HG03066 (cell line): ENCODE measurements at regions not wholly inside any gene's neighbourhood (a gene's known extent, or its start where the extent isn't known, plus 50 kb on each side); places are given as distances from the start of the nearest gene placed in this dataset.
"Not testable (repeated sequence)": the region's sequence is repeated elsewhere in the genome, so short reads cannot be mapped to it uniquely, and the experiment has no call there.

Experiments used
- ATAC-seq: cut with Tn5 transposase; IDR thresholded peaks from one replicate; pipeline ENCODE4 v1.9.1; 2021; ENCODE audit warnings: low read depth; ENCODE audit not compliant: unreplicated experiment

DNA sequence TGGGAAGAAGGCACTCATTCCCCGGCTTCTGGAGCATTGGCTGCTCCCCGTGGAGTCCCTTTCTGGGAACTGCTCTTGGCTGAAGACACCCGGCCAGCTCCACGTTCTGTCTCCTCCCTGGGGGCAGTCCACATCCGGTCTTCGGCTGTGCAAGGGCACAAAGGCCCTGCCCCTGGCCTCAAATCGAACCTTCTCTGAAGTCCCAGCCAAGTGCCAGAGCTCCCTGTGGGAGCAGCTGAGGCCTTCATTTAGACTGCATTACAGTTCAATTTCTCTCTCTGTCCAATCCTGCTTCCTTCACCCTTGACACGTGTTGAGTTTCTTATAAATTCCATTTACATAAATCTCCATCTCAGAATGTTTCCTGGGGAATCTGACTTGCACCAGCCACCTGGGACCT lies 132.9 kb upstream of the POU3F1 start:
- no peak for ATAC-seq

DNA sequence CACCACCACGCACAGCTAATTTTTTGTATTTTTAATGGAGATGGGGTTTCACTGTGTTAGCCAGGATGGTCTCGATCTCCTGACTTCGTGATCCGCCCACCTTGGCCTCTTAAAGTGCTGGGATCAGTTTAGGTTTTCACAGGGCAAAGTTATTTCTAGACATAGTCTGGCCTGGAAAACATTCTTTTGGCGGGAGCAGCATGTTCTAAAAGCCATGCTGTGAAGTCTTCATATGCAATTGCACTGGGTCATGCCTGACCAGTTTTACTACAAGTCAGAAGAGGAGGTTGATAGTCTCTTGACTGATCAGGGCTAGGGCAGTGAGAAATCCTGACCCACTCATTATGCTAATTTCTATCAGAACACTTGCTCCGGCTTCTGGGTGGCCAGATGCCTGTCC lies 131.6 kb upstream of the POU3F1 start:
- ATAC-seq: no peak

DNA sequence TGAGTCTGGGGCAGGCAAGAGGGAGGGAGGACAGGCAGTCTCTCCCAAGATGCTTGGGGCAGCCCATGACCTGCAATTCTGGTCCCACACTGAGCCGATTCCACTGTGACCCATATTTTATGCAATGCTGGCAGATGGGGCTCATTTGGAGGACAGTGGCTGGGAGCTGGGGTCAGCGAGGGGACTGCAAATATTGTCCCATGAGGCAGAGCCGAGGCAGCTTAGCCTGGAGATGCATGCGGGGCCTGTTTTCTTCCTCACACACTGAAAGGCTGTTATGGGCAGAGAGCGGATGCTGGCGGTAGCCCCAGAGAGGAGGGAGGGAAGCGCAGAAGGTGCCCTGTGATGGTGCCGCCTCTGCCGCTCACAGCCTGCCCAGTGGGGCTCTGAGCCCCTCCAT lies 128.5 kb upstream of the POU3F1 start:
- no peak for ATAC-seq

DNA sequence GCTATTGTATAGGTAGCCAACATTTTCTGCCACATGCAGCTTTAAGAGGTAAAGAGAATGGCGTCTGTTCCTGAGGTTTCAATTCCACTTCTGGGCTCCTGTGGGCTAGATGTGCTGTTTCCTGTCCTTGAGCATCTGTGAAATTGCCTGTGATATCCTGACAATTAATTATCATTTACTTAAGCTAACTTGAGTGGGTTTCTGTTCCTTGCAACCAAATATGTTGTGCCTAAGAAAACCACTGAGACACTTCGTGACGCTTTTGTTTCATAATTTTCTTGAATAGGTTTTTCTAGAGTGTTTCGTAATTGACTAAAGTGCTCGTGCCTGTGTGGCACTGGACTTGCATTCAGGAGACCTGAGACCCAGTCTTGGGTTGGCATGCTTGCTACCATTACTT lies 127.3 kb upstream of the POU3F1 start:
- ATAC-seq: no peak

DNA sequence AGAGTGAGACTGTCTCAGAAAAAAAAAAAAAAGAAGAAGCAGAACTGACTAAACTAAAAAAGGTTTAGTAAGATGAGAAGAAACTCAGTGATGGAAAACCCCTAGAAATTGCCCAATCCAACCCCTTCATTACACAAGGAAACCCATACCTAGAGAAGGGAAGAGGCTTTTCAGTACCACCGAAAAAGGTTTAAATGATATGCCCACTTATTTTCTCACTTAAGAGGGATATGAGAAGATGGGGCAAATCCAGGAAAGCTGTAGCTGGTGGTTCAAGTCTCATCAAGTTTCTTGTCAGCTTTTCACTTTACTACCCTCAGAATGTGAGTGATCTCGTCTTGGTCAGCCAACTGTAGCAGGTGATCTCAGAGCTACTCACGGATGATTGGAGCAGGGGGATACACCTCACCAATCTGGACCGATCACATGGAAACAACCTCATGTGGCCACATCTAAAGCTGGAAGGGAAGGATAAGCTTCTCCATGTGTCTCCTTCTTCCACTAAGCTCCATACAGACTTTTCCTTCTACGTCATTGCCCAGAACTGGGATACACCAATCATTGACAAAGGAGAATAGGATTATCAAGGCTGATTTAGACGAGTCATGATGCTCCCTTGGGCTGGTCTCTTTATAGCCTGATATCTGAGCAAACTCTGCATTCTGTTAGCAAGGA lies 126.7 kb upstream of the POU3F1 start:
- no peak for ATAC-seq

DNA sequence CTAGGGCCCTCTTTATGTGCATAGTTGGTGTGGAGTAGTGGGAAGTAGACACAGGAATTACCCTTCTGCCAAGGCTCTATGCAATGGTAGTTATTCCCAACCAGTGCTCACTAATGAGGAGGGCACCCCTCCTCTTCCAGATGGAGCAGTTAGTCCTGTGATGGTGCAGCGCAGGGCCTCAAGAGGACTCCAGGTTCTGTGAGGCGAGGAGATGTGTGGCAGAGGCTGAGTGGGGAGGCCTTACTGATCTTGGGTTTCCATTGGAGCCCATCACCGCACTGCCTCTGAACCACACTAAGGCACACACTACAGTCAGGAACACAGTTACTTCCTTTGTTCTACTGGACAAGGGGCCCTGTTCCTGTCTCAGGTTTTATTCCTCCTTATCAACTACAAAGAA lies 122.5 kb upstream of the POU3F1 start:
- no peak for ATAC-seq

DNA sequence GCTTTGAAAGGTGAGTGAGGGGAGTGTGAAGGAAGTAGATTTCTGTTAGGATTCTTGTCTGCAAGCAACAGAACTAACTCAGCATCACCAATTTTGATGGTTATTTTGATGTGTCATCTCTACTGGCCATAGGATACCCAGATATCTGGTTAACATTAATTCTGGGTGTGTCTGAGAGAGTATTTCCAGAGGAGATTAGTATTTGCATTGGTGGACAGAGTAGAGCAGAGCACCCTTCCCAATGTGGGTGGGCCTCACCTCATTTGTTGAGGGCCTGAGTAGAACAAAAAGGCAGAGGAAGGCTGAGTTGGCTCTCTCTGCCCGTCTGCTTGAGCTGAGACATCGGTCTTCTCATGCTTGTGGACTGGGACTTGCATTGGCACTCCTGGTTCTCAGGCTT lies 121.8 kb upstream of the POU3F1 start:
- no peak for ATAC-seq

DNA sequence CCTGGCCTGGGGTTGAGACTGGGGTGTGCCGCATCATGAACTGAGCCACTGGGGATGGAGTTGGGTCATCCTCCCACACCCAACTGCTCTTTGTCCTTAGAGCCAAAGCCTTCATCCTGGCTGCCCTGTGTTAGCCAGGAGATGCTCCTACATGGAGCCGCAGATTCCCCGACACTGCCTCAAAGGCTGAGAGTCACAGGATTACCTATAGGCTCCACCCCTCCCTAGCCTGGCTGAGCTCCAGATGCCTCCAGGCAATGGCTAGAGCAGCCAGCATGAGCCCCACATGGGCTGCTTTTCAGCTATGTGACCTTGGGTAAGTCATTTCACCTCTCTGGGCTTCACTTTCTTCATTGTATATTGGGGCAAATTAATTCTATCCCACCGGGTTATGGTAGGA lies 119.9 kb upstream of the POU3F1 start:
- no peak for ATAC-seq

DNA sequence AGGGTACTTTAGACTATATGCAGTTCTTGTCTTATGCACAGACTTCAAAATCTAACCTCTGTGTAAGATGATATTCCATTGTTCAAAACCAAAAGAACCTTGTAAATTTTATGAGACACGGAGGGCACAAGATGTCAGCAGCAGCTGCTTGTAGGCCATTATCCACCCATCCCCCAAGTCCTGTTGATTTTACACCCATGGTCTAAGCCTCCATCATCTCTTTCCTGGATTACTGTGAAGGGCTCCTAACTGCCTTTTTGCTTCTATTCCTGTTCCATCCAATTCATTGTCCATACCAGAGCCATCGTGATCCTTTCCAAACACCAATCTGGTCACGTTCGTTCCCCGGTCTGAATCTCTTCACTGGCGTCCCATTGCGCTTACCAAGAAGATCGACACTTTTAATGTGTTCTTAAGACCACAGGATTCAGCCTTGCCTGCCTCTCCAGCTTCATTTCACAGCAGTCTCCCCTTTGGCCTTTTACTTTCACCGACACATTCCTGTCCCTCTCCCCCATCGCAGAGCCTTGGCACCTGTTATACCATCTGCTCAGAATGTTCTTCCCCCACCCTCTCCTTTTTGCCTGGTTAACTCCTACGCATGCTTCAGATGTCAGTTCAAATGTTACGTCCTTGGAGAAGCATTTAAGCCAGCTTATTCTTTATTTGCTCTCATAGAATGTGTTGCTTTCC lies 107.3 kb upstream of the POU3F1 start:
- no peak for ATAC-seq

DNA sequence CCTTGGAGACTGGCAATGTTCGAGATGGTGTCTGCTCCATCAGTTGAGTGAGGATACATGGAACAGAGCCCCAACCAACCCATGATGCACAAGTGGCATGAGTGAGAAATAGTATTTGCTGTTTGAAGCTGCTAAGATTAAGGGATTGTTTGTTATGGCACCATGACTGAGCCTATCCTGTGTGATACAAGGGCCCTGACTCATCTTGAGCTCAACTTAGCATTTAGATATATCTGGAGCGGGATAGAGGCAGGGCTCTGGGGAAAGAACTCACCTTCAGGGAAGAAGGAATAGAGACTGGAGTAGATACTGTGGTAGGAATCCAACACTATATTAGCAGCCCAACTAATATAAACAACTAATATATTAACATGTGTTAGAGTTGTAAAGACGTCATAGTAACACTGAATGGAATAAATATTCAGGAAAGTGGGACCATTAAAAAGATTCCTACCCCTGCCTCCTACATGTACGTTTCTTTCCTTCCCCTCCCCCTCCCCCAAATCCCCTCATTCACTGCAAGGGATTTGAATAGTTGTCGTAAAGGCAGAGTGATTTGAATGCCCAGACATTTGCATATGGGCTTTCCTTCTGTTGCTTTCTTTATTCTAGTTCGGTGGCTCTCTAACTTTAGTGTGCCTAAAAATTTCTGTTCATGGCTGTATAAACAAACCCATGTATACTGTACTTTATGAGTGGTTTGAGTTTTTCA lies 106.6 kb upstream of the POU3F1 start:
- no peak for ATAC-seq

DNA sequence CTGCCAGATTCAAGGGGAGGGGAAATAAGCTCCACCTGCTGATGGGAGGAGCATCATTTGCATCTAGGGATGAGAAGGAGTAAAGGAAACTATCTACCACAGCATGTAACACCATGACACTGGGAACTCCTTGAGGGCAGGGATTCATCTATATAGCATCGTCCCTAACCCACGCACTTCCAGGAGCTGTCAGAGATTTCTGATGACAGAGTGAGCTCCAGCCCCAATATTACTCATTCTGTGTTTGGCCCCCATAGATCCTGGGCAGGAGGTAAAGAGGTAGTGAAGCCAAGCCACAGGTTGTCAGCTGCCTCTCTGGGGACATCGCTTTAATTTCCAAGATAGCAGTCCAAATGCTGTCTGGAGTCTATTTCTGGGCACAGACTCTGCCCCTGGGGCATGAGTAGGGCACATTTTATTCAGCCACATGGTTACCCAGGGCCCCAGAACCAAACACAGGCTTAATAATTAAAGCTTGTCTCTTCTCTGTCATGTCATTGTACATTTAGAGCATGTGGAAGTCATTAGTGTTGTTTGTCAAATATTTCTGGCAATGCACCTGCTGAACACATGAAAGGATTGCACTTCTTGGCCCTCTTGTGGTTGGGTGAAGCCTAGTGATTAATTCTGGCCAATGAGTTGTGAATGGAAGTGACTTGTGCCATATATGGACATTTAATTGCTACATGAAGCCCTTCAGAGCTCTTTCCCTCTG lies 105.9 kb upstream of the POU3F1 start:
- ATAC-seq: no peak

DNA sequence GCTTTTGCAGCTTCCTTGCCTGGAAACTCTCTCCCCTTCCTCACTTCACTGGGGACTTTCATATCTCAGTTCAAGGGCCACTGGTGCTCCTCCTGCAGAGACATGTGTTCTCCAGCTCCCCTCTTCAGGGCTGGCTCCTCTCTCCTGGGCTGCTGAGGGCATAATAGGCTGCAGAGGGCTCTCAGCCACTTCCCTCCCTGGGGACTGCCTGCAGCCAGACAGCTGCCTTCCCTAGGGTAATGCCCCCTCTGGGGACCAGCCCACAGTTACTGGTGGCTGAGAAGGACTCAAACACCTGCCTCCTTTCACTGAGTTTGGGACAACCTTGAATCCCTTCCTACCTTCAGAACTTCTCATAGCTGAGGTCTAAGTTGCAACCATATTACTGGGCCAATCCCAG lies 104.8 kb upstream of the POU3F1 start:
- ATAC-seq: no peak

DNA sequence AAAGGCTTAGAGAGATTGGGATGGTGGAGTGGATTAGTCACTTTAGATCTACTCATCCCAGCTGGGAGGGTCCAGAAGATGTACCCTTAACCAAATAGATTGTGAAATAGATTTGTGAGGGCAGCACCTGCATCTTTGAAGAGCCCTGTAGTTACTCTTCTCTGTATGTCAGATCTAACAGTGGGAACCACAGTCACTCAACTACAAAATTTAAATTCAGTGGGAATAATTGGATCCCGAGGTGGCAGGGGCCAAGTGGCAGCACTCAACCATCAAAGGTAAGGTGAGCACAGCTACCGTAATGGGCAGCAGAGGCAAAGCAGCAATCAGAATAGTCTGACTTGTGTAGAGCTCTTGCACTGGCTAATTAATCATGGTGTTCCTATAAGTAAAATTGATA lies 99.5 kb upstream of the POU3F1 start:
- ATAC-seq: not testable (repeated sequence)

DNA sequence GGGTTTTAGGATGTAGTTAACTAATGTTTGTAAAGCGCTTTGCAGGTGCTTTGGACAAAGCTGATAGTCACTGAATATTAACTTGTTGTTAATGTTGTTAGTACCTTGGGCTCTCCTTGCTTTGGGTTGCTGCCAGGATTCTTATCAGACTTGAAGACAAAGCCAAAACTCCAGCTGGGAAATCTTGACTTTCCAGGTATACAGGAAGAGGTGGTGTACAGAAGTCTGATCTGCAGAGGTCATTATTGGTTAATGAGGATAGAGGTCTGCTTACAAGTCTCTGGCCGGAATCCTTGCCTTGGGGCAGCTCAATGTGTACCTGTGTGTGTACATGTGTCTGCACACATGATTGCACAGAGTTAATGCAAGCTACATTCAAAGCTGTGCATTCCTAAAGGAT lies 96.0 kb upstream of the POU3F1 start:
- ATAC-seq: no peak

DNA sequence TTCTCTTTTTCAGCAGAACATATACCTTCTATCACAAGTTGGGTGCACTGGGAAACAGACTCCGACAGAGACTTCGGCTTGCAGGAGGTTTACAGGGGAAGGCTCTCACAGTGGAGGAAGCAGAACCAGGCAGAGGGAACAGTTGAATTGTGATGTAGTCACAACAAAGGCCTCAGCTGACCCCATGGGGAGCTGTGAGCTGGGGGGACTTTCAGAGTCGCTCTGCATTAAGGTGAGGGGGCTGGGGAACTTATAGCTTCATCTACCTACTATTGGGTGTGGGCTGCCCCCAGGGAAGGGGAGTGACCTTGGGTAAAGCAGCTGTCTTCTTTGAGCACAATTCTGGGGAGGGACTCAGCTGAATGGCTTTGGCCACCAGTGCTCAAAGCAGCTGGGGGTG lies 94.9 kb upstream of the POU3F1 start:
- ATAC-seq: no peak

DNA sequence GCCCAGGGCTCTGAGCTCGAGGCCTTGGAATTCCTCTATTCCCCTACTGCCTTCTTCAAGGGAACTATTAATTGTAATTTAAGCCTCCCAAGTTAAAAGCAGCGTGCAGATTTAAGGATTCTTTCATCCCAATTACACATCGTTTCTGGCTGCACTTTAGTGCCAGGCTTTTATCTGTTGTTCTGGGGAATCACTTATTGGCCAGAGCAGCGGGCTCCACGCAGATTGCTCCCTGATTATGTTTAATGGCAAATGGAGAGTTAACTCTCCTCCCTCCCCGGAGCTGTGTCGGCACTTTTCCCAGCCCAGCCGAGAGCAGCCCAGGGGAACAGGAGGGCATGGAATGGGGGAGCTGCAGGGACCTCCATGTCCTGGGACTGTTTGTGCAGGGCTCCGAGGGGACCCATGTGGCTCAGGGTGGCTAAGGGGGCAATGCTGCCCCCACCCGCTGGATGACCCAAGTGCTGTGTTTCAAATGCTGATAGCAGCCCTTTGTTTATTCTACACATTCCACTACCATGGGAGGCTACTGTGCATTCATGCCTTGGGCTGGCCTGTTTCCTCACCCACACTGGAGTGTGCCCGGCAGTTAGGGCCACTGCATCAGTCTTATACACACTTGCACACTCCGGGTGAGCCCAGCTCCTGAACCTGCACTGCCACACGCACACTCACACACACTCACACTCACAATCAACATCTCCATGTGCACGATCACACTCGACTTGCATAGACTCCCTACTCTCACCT lies 93.3 kb upstream of the POU3F1 start:
- ATAC-seq: no peak

DNA sequence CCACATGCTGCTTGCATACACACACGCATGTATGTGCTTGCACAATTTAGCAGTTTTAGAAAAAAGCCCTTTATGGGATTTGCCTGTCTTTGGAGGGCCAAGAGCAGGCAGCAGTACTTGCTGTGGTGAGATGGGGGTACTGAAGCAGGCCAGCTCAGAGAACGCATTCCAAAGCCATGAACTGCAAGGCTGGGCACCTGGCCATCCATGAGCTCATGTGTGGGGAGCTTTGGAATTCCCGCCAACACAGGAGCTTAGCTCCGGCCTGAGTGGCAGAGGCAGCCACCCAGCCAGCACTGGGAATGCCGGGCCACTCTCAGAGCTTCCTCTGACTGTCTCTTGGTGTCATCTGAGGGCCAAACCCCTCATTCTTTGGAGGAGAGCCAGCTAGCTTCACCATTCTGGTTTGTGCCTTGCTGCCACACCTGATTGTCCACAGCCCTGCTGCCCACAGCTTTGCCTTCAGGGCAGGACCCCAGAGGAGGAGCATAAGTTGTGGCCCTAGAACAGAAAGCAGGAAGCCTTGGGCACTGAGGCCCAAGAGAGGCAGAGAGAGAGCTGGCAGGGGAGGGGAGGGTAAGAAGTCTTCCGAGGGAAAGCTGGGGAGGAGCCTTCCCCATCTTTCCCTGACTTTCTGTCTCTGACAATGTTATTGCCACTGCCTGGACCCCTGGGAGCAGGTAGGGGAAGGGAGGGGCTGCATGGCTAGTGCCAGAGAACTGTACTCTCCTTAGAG lies 92.1 kb upstream of the POU3F1 start:
- no peak for ATAC-seq

DNA sequence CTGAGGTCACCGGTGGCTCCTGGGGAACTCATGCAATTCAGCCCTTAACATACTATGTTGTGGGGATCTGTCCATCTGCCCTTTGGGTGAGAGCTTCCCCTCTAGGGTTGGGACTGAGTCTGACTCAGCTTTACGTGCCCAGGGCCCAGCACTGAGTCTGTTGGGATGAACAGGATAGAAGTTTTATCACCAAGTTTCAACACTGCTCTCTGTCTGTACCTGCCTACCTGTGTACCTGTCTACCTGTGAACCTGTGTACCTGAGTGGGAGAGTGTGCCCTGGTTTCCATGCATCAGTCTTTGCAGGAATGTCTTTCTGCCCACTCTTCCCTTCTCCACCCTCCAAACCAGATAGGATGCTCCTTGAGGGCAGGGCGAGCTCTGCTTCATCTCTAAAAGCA lies 90.6 kb upstream of the POU3F1 start:
- ATAC-seq: no peak

DNA sequence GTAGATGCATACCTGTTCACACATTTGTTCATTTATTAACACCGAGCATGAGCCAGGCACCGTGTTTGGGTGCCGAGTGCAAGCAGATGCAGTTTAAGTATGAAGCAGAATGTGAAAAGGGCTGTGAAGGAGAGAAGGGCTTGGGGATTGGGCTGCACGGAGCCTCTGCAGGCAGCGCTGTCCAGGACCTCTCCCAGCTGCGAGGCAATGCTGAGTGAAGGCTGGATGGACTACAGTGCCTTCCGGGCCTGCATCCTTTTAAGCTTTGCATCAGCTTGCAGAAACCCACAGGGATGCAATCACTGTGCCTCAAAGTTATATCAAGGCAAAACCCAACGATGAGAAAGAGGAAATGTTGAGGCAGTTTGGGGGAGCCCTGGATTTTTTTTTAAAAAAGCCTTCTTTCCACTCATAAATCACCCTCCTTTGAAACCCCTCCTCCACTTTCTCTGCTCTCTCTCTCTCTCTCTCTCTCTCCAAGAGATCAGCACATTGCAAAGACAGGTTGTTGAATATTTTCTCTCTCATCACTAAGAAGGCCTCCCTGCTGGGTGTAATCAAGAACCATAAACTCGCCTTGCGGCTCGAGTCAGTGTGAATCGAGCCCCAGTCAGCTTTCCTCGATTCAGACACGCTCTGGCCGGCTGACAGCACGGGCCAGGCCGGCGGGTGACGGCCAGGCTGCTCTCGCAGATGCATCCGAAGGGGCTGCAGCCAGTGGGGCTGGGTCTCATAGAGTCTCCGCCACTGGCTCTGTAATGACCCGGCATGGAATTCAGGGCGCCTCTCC lies 89.2 kb upstream of the POU3F1 start:
- no peak for ATAC-seq
